ENCODE measurements at regions not wholly inside any gene's neighbourhood (a gene's known extent, or its start where the extent isn't known, plus 50 kb on each side); places are given as distances from the start of the nearest gene placed in this dataset.
"Not testable (repeated sequence)": the region's sequence is repeated elsewhere in the genome, so short reads cannot be mapped to it uniquely, and the experiment has no call there.

DNA sequence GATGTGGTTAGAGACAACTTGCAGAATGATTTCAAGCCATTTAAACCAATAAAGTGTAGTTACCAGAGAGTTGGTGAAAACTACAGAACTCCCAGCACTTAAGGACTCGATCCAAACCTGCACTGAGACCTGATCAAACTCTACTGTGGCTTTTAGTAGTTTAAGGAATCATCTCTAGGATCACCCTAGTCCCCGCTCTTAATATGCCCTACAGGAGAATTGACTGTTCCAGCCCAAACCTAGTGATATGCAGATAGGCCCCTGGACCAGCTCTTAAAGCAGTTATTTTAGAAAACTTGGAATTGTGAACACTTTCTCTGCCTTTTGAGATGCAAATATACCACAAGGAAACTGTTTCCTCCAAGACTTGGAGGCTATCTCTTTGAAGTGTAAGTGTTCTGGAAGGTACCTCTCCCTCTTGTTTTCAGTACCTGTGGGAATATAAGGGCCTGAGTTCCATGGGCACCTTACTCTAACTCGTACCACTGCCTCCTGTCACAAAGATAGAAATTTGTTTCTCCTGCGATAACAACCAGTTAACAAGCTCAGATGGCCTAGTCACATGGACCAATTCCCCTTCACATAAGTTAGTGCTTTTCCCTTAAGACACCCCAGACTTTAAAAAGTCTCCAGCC, 1367.2 kb upstream of the SLC39A10 start:
- H3K4me1 ChIP-seq = no peaks in the 10 kb centered on the region
- no peak for DNase-seq
- no peak overlapping the region for H3K4me3 ChIP-seq (replicated peaks in 1 of 3)
- TF ChIP-seq CTCF (IDR thresholded peaks at IDR 0.05) = no peak
- TF ChIP-seq POLR2A (IDR thresholded peaks at IDR 0.05) = no peak
- H3K9me3 ChIP-seq = no peaks in the 10 kb centered on the region
- intact Hi-C loops (cut with DNase I) = no loop called here
- 75 to 76% methylated on average over 4 of the region's 4 CpGs for whole genome bisulfite sequencing, 2 donors
- H3K27ac ChIP-seq = no peak overlapping the region
- no peaks in the 10 kb centered on the region for H3K36me3 ChIP-seq
- H3K27me3 ChIP-seq = no peaks in the 10 kb centered on the region

- intact Hi-C loops (cut with DNase I); H3K4me1 ChIP-seq; H3K4me3 ChIP-seq (replicated peaks in 1 of 3); H3K9me3 ChIP-seq; H3K27me3 ChIP-seq; H3K36me3 ChIP-seq; DNase-seq; H3K27ac ChIP-seq: not testable (repeated sequence)
- 92 to 95% methylated on average over 9 of the region's 9 CpGs for WGBS, 2 donors
Measured at GRCh38 chr2:194276667-194277066, 1380.4 kb upstream of the SLC39A10 start.

GRCh38 chr2:194271293-194271961, 1385.6 kb upstream of the SLC39A10 start:
- DNase-seq = no peak
- no peak for TF ChIP-seq CTCF (IDR thresholded peaks at IDR 0.05)
- no peak for TF ChIP-seq POLR2A (IDR thresholded peaks at IDR 0.05)
- Histone ChIP-seq H3K9me3 (no peaks in the 10 kb centered on the region), H3K27ac (no peak overlapping the region), H3K36me3 (no peaks in the 10 kb centered on the region), H3K4me3 (replicated peaks in 1 of 3) (no peak overlapping the region), H3K4me1 (no peaks in the 10 kb centered on the region), H3K27me3 (no peaks in the 10 kb centered on the region)
- 46 to 52% methylated on average over 2 of the region's 2 CpGs for WGBS, 2 donors
- intact Hi-C loops (cut with DNase I) = no loop called here

GRCh38 chr2:194270648-194271047, 1386.4 kb upstream of the SLC39A10 start:
- Histone ChIP-seq H3K4me3 (replicated peaks in 1 of 3) (no peak overlapping the region), H3K4me1 (no peaks in the 10 kb centered on the region), H3K36me3 (no peaks in the 10 kb centered on the region), H3K27ac (no peak overlapping the region), H3K27me3 (no peaks in the 10 kb centered on the region), H3K9me3 (no peaks in the 10 kb centered on the region)
- TF ChIP-seq POLR2A (IDR thresholded peaks at IDR 0.05) = no peak
- no peak for TF ChIP-seq CTCF (IDR thresholded peaks at IDR 0.05)
- DNase-seq = no peak
- intact Hi-C loops (cut with DNase I) = no loop called here

- Histone ChIP-seq H3K27me3 (no peaks in the 10 kb centered on the region), H3K4me1 (no peaks in the 10 kb centered on the region), H3K9me3 (no peaks in the 10 kb centered on the region), H3K4me3 (replicated peaks in 1 of 3) (no peak overlapping the region), H3K36me3 (no peaks in the 10 kb centered on the region), H3K27ac (no peak overlapping the region)
- WGBS, 2 donors = 87 to 93% methylated on average over 5 to 7 of the region's 7 CpGs
- no peak for DNase-seq
- intact Hi-C loops (cut with DNase I) = no loop called here
- TF ChIP-seq POLR2A (IDR thresholded peaks at IDR 0.05) (no peak), CTCF (IDR thresholded peaks at IDR 0.05) (no peak)
Measured at GRCh38 chr2:194264586-194264985, 1392.4 kb upstream of the SLC39A10 start.
